Medulla oblongata (tissue), 1 donor: ENCODE measurements at regions not wholly inside any gene's neighbourhood (a gene's known extent, or its start where the extent isn't known, plus 50 kb on each side); places are given as distances from the start of the nearest gene placed in this dataset.
"Not testable (repeated sequence)": the region's sequence is repeated elsewhere in the genome, so short reads cannot be mapped to it uniquely, and the experiment has no call there.

ENCODE experiments used
- DNase-seq: peaks from one replicate; pipeline ENCODE4 v3.0.0-alpha.2; 2015; ENCODE audit errors: extremely low spot score

- peak; percentile 58 for DNase-seq
These were observed 594.9 kb downstream of the REEP3 start for GRCh38 chr10:64115908-64116643.

GRCh38 chr10:64116707-64117106 is 595.5 kb downstream of the REEP3 start:
- DNase-seq, result no peak

GRCh38 chr10:64118736-64119135 is 597.5 kb downstream of the REEP3 start:
- DNase-seq, result no peak

GRCh38 chr10:64120301-64120980 is 599.2 kb downstream of the REEP3 start:
- DNase-seq, result not testable (repeated sequence)

- no peak for DNase-seq
These were observed 609.0 kb downstream of the REEP3 start for GRCh38 chr10:64130152-64130551.

GRCh38 chr10:64134676-64135075 is 613.5 kb downstream of the REEP3 start:
- DNase-seq, result no peak

GRCh38 chr10:64142395-64142794 is 621.2 kb downstream of the REEP3 start:
- DNase-seq, result no peak

- DNase-seq, result peak; percentile 26
These were observed 627.4 kb downstream of the REEP3 start for GRCh38 chr10:64148607-64149006.

GRCh38 chr10:64156166-64156565 is 635.0 kb downstream of the REEP3 start:
- DNase-seq, result no peak

GRCh38 chr10:64158551-64158950 is 637.4 kb downstream of the REEP3 start:
- no peak for DNase-seq

- no peak for DNase-seq
These were observed 639.0 kb downstream of the REEP3 start for GRCh38 chr10:64159910-64160872.

- no peak for DNase-seq
These were observed 649.6 kb downstream of the REEP3 start for GRCh38 chr10:64170791-64171190.

GRCh38 chr10:64173826-64174225 is 652.6 kb downstream of the REEP3 start:
- DNase-seq, result no peak

- DNase-seq, result no peak
These were observed 653.6 kb downstream of the REEP3 start for GRCh38 chr10:64174666-64175255.

GRCh38 chr10:64175271-64175962 is 654.2 kb downstream of the REEP3 start:
- no peak for DNase-seq

GRCh38 chr10:64182671-64183070 is 661.5 kb downstream of the REEP3 start:
- DNase-seq, result no peak

- no peak for DNase-seq
These were observed 670.1 kb downstream of the REEP3 start for GRCh38 chr10:64191286-64191685.

GRCh38 chr10:64196638-64197315 is 675.6 kb downstream of the REEP3 start:
- no peak for DNase-seq

- no peak for DNase-seq
These were observed 680.7 kb downstream of the REEP3 start for GRCh38 chr10:64201936-64202335.

- not testable (repeated sequence) for DNase-seq
These were observed 683.3 kb downstream of the REEP3 start for GRCh38 chr10:64204504-64204903.

- DNase-seq, result no peak
These were observed 685.2 kb downstream of the REEP3 start for GRCh38 chr10:64206409-64206808.
